ENCODE measurements at regions not wholly inside any gene's neighbourhood (a gene's known extent, or its start where the extent isn't known, plus 50 kb on each side); places are given as distances from the start of the nearest gene placed in this dataset.

- H2BK12ac ChIP-seq (ENCODE audit: low read length), result no peak overlapping the region
- no peak overlapping the region for H2BK5ac ChIP-seq (ENCODE audit: low read depth, low read length, poor library complexity)
- no peak overlapping the region for H3K9ac ChIP-seq (ENCODE audit: low read length)
- H2AK5ac ChIP-seq (ENCODE audit: low read length), result no peak overlapping the region
- H3K79me1 ChIP-seq (ENCODE audit: low read length), result no peaks in the 10 kb centered on the region
- no peaks in the 10 kb centered on the region for H3K4me1 ChIP-seq (ENCODE audit: control insufficient read depth in 1 of 2, insufficient read depth in 2 of 2, low read length in 2 of 2)
- H4K12ac ChIP-seq (ENCODE audit: low read depth, low read length), result no peak overlapping the region
- H3K14ac ChIP-seq (ENCODE audit: low read length), result no peak overlapping the region
- no peaks in the 10 kb centered on the region for H3K27me3 ChIP-seq (ENCODE audit: insufficient read depth, low read length)
- H3K27ac ChIP-seq (ENCODE audit: low read depth, low read length), result no peak overlapping the region
- no peak overlapping the region for H4K8ac ChIP-seq (ENCODE audit: low read depth, low read length)
- no peaks in the 10 kb centered on the region for H3K79me2 ChIP-seq (ENCODE audit: control insufficient read depth, insufficient read depth, low read length, poor library complexity)
- no peak overlapping the region for H3K23ac ChIP-seq (ENCODE audit: low read length)
- H3K4me3 ChIP-seq (ENCODE audit: low read depth, low read length), result no peak overlapping the region
- H3K4ac ChIP-seq (ENCODE audit: low read depth, low read length), result no peak overlapping the region
- no peak overlapping the region for H3K18ac ChIP-seq (ENCODE audit: low read length)
- no peak for DNase-seq
- no peak overlapping the region for H3K4me2 ChIP-seq (ENCODE audit: low read length)
- no peaks in the 10 kb centered on the region for H3K36me3 ChIP-seq (ENCODE audit: control insufficient read depth in 1 of 2, insufficient read depth in 2 of 2, low read length in 2 of 2)
- no CpG with 5 or more reads among the region's 7 CpGs for WGBS (ENCODE audit: extremely low coverage, insufficient coverage, insufficient read length)
- no peak overlapping the region for H2AFZ ChIP-seq (ENCODE audit: insufficient read depth, low read length, poor library complexity)
- H2BK120ac ChIP-seq (ENCODE audit: insufficient read depth, low read length, poor library complexity), result no peak overlapping the region
- no peaks in the 10 kb centered on the region for H3K9me3 ChIP-seq (ENCODE audit: insufficient read depth, low read depth, low read length)
- no peak overlapping the region for H4K91ac ChIP-seq (ENCODE audit: low read depth, low read length)
Measured at GRCh38 chr2:120517751-120518469, 172.0 kb downstream of the INHBB start.

- Histone ChIP-seq H3K4me1 (ENCODE audit: control insufficient read depth in 1 of 2, insufficient read depth in 2 of 2, low read length in 2 of 2) (no peaks in the 10 kb centered on the region), H3K36me3 (ENCODE audit: control insufficient read depth in 1 of 2, insufficient read depth in 2 of 2, low read length in 2 of 2) (no peaks in the 10 kb centered on the region), H4K91ac (ENCODE audit: low read depth, low read length) (no peak overlapping the region), H3K79me2 (ENCODE audit: control insufficient read depth, insufficient read depth, low read length, poor library complexity) (no peaks in the 10 kb centered on the region), H3K9me3 (ENCODE audit: insufficient read depth, low read depth, low read length) (no peaks in the 10 kb centered on the region), H3K14ac (ENCODE audit: low read length) (no peak overlapping the region), H3K79me1 (ENCODE audit: low read length) (no peaks in the 10 kb centered on the region), H4K8ac (ENCODE audit: low read depth, low read length) (no peak overlapping the region), H3K23ac (ENCODE audit: low read length) (no peak overlapping the region), H2BK5ac (ENCODE audit: low read depth, low read length, poor library complexity) (no peak overlapping the region), H4K12ac (ENCODE audit: low read depth, low read length) (no peak overlapping the region), H3K4me2 (ENCODE audit: low read length) (no peak overlapping the region), H3K4ac (ENCODE audit: low read depth, low read length) (no peak overlapping the region), H3K9ac (ENCODE audit: low read length) (no peak overlapping the region), H3K18ac (ENCODE audit: low read length) (no peak overlapping the region), H2BK12ac (ENCODE audit: low read length) (no peak overlapping the region), H3K27ac (ENCODE audit: low read depth, low read length) (no peak overlapping the region), H2BK120ac (ENCODE audit: insufficient read depth, low read length, poor library complexity) (no peak overlapping the region), H3K27me3 (ENCODE audit: insufficient read depth, low read length) (no peaks in the 10 kb centered on the region), H3K4me3 (ENCODE audit: low read depth, low read length) (no peak overlapping the region), H2AFZ (ENCODE audit: insufficient read depth, low read length, poor library complexity) (no peak overlapping the region), H2AK5ac (ENCODE audit: low read length) (no peak overlapping the region)
- no CpG with 5 or more reads among the region's 5 CpGs for WGBS (ENCODE audit: extremely low coverage, insufficient coverage, insufficient read length)
- DNase-seq, result no peak
Measured at GRCh38 chr2:120518819-120519218, 172.9 kb downstream of the INHBB start.

- H2BK12ac ChIP-seq (ENCODE audit: low read length), result no peak overlapping the region
- no peak overlapping the region for H4K91ac ChIP-seq (ENCODE audit: low read depth, low read length)
- H3K4me3 ChIP-seq (ENCODE audit: low read depth, low read length), result no peak overlapping the region
- H3K4me1 ChIP-seq (ENCODE audit: control insufficient read depth in 1 of 2, insufficient read depth in 2 of 2, low read length in 2 of 2), result no peaks in the 10 kb centered on the region
- H3K9ac ChIP-seq (ENCODE audit: low read length), result no peak overlapping the region
- no peaks in the 10 kb centered on the region for H3K36me3 ChIP-seq (ENCODE audit: control insufficient read depth in 1 of 2, insufficient read depth in 2 of 2, low read length in 2 of 2)
- H4K12ac ChIP-seq (ENCODE audit: low read depth, low read length), result no peak overlapping the region
- no peaks in the 10 kb centered on the region for H3K9me3 ChIP-seq (ENCODE audit: insufficient read depth, low read depth, low read length)
- no peaks in the 10 kb centered on the region for H3K79me1 ChIP-seq (ENCODE audit: low read length)
- no peak overlapping the region for H3K4me2 ChIP-seq (ENCODE audit: low read length)
- H2AFZ ChIP-seq (ENCODE audit: insufficient read depth, low read length, poor library complexity), result no peak overlapping the region
- no peak overlapping the region for H2AK5ac ChIP-seq (ENCODE audit: low read length)
- no peak overlapping the region for H3K27ac ChIP-seq (ENCODE audit: low read depth, low read length)
- H3K27me3 ChIP-seq (ENCODE audit: insufficient read depth, low read length), result no peaks in the 10 kb centered on the region
- no peak overlapping the region for H3K23ac ChIP-seq (ENCODE audit: low read length)
- DNase-seq, result no peak
- WGBS (ENCODE audit: extremely low coverage, insufficient coverage, insufficient read length), result no CpG with 5 or more reads among the region's 6 CpGs
- no peak overlapping the region for H3K18ac ChIP-seq (ENCODE audit: low read length)
- no peak overlapping the region for H2BK120ac ChIP-seq (ENCODE audit: insufficient read depth, low read length, poor library complexity)
- H4K8ac ChIP-seq (ENCODE audit: low read depth, low read length), result no peak overlapping the region
- no peaks in the 10 kb centered on the region for H3K79me2 ChIP-seq (ENCODE audit: control insufficient read depth, insufficient read depth, low read length, poor library complexity)
- H2BK5ac ChIP-seq (ENCODE audit: low read depth, low read length, poor library complexity), result no peak overlapping the region
- H3K14ac ChIP-seq (ENCODE audit: low read length), result no peak overlapping the region
- H3K4ac ChIP-seq (ENCODE audit: low read depth, low read length), result no peak overlapping the region
Measured at GRCh38 chr2:120519469-120519868, 173.5 kb downstream of the INHBB start.

- no peak overlapping the region for H2BK5ac ChIP-seq (ENCODE audit: low read depth, low read length, poor library complexity)
- no peak for DNase-seq
- H3K4me2 ChIP-seq (ENCODE audit: low read length), result no peak overlapping the region
- no peak overlapping the region for H3K9ac ChIP-seq (ENCODE audit: low read length)
- no peak overlapping the region for H3K27ac ChIP-seq (ENCODE audit: low read depth, low read length)
- no peaks in the 10 kb centered on the region for H3K79me2 ChIP-seq (ENCODE audit: control insufficient read depth, insufficient read depth, low read length, poor library complexity)
- H3K23ac ChIP-seq (ENCODE audit: low read length), result no peak overlapping the region
- H2BK12ac ChIP-seq (ENCODE audit: low read length), result no peak overlapping the region
- no peak overlapping the region for H2AFZ ChIP-seq (ENCODE audit: insufficient read depth, low read length, poor library complexity)
- H4K8ac ChIP-seq (ENCODE audit: low read depth, low read length), result no peak overlapping the region
- H3K36me3 ChIP-seq (ENCODE audit: control insufficient read depth in 1 of 2, insufficient read depth in 2 of 2, low read length in 2 of 2), result no peaks in the 10 kb centered on the region
- no peak overlapping the region for H4K91ac ChIP-seq (ENCODE audit: low read depth, low read length)
- no peaks in the 10 kb centered on the region for H3K79me1 ChIP-seq (ENCODE audit: low read length)
- no peaks in the 10 kb centered on the region for H3K9me3 ChIP-seq (ENCODE audit: insufficient read depth, low read depth, low read length)
- H3K4ac ChIP-seq (ENCODE audit: low read depth, low read length), result no peak overlapping the region
- no peaks in the 10 kb centered on the region for H3K27me3 ChIP-seq (ENCODE audit: insufficient read depth, low read length)
- H3K4me1 ChIP-seq (ENCODE audit: control insufficient read depth in 1 of 2, insufficient read depth in 2 of 2, low read length in 2 of 2), result no peaks in the 10 kb centered on the region
- H3K18ac ChIP-seq (ENCODE audit: low read length), result no peak overlapping the region
- no peak overlapping the region for H4K12ac ChIP-seq (ENCODE audit: low read depth, low read length)
- no CpG with 5 or more reads among the region's 5 CpGs for WGBS (ENCODE audit: extremely low coverage, insufficient coverage, insufficient read length)
- no peak overlapping the region for H3K4me3 ChIP-seq (ENCODE audit: low read depth, low read length)
- no peak overlapping the region for H3K14ac ChIP-seq (ENCODE audit: low read length)
- H2AK5ac ChIP-seq (ENCODE audit: low read length), result no peak overlapping the region
- no peak overlapping the region for H2BK120ac ChIP-seq (ENCODE audit: insufficient read depth, low read length, poor library complexity)
Measured at GRCh38 chr2:120520454-120520853, 174.5 kb downstream of the INHBB start.

All from trophoblast cell (in vitro differentiated cells and primary cell).